ENCODE measurements at regions not wholly inside any gene's neighbourhood (a gene's known extent, or its start where the extent isn't known, plus 50 kb on each side); places are given as distances from the start of the nearest gene placed in this dataset.

DNA sequence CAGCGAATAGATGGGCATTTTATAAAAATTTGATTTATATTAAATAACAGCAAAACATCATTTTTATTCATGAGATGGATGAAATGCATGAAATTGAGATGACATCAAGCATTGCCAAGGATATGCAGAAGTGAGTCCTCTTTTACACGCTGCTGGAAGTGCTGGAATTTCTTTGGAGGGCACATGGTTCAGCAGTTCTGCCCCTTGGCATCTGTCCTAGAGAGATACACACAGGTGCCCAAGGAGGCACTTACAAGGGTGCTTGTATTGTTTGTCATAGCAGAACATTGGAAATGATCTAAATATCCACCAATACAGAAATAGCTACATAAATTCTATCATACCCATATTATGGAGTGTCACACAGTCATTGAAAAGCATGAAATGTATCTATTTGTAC lies 441.1 kb upstream of the TMPO start:
- DNase-seq, result no peak

GRCh38 chr12:98084391-98084790 lies 431.0 kb upstream of the TMPO start:
- no peak for DNase-seq

DNA sequence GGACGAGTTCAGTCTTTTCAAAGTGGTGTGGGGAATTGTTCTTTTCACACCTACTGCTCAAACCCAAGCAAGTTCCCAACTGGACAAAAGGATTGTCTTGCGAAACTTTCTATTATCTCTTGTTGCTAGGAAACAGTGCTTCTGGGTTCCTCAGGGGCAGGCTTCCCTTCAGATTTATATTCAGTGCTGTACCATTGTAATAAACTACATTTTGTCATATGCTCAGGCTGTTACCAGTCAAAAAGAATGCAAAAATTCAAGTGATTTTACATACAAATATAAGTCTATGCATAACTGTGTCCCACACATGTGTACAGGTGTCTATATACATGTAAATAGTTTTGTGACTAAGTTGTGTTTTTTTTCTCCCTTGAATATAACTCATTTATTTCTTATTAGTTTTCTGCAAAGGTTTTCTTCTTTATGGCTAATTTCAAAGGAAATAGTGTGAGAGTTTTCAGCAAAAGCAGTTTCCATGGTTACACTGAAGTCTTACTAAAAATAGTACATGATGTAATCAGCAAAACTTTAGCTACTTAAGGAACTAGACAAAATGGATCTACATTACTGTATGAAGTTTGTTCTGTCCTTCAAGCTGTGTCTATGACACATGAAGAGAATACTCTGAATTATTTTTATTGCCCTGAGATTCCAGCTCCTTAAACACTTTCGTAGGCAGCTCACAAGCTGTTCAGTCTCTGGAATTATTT lies 430.2 kb upstream of the TMPO start:
- no peak for DNase-seq

GRCh38 chr12:98090731-98091130 lies 424.7 kb upstream of the TMPO start:
- DNase-seq, result no peak

GRCh38 chr12:98096436-98096835 lies 419.0 kb upstream of the TMPO start:
- DNase-seq, result no peak

DNA sequence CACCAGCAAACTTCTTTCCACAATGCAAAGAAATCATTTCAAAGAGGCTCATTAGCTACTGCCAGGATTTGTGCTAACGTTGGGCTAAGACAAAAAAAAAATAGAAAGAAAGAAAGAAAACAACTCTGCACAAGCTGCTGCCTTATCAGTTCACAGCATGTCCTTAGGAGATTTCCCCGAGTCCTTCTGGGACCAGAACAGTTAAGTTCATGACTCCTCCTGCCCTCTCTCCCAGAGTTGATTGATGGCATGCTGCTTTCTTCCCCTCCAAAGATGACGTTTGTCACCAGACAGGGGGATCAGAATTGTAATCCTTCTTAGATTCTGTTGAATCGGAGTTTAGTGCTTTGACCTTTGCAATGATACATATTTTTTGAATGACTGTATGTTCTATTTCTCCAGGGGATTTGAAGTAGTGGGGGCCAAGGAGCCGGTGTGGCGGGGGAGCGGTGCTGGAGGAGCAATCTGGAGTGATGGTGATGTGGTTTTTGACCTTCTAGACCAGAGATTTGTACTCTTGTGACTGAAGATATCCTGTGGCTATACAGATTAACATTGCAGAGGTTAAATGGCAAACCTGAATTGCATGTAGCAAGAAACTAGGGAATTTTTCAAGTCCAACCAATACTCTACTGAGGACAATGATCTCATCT lies 409.2 kb upstream of the TMPO start:
- DNase-seq, result no peak

DNA sequence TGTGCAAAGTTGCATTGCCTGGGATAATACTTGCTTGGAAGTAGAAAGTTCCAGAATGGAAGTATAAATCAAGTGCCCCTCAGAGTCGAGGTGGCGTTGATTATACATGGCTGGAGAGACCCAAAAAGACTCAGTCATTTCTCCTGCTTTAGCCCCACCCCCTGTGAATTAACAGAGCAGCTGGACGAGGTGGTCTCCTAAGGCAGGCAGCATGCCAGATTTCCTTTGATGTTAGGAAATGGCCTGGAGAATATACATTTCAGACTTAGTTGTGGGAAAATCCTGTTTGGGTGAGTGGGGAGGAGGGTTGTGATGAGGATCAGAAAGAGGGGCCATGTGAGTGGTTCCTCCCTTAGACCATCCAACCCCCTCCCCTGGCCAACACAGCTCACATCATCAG lies 406.1 kb upstream of the TMPO start:
- no peak for DNase-seq

DNA sequence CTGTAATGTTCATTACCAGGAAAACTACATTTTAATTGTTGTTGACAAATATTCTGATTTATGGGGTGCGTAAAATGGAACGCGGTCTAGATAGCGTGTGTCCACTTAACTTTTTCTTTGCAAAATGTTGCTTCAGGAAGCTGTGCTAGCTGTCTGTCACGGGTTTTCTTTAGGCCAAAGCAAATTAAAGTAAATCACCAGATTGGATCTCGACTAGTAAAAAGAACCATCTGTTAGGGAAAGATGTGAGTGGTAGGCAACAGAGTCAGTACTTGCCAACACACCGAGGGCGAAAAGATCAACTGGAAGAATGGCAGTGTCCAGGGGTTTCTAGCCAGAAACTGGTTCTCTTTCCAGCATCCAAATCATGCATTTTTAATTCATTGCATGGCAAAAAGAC lies 404.9 kb upstream of the TMPO start:
- DNase-seq, result no peak

DNA sequence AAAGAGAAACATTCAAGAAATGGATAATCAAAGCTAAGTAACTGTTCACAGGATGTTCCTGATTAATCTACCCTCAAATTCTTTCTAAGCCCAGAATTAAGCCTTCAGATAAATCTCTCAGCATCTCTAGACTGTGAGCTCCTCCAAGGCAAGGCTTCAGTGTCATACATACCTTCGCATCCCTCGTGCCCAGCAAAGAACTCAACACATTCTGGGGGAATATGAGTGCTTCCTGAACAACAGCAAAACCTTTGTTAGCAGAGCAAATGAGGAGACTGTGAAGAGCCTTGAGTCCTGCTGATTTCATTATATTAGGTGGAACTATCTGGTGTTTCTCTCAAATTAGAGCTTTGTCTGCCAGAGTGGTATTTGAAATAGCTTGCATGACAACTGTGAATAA lies 401.8 kb upstream of the TMPO start:
- DNase-seq, result no peak

DNA sequence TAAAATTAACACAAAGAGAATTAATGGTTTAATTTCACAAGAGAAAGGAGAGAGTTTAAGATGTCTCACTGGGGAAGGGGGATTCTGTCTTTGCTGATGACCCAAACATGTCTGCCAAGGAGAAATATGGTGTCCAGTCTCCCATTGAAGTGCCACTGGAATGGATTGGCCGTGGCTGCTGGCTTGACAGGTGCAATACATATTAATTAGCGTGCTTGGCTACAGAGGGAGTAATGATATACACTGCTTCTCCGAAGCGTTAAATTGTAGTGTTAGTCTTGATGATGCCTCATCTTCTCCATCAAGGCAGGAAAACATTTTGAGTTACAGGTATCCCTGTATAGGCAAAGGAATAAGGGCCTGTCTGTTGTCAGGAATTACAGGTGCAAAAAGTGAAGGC lies 393.4 kb upstream of the TMPO start:
- no peak for DNase-seq

GRCh38 chr12:98123021-98123461 lies 392.3 kb upstream of the TMPO start:
- DNase-seq, result no peak

GRCh38 chr12:98126637-98127335 lies 388.6 kb upstream of the TMPO start:
- no peak for DNase-seq

DNA sequence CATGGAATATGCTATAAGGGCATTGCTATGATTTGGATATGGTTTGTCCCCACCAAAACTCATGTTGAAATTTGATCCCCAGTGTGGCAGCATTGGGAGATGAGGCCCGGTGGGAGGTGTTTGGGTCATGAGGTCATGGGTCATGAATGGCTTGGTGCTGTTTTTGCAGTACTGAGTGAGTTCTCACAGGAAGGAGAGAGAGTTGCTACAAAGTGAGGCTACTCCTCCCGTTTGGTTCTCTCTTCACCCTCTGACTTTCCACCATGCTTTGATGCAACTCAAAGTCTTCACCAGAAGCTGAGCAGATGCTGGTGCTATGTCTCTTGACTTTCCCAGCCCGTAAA lies 388.1 kb upstream of the TMPO start:
- no peak for DNase-seq

DNA sequence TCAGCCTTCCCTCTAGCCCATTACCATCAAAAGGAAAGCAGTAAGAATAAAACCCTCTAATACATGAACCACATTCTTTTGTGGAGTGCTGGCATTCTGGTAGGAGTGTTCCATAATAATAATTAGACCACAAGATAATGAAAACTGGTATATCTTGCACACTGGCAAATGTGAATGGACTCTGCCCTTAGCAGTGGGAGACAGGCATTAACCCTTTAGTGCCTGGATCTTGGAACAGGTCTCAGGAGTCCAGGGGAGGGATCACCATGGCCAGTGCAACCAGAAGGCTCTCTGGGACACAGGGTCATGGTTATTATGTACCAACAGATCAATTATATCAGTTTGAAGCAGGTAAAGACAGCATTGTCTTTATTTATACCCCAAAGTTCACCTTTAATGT lies 387.5 kb upstream of the TMPO start:
- DNase-seq, result no peak

GRCh38 chr12:98136544-98136943 lies 378.8 kb upstream of the TMPO start:
- DNase-seq, result no peak

GRCh38 chr12:98137278-98137677 lies 378.1 kb upstream of the TMPO start:
- no peak for DNase-seq

- DNase-seq, result no peak
These were observed 370.4 kb upstream of the TMPO start for GRCh38 chr12:98144953-98145352.

GRCh38 chr12:98146043-98146442 lies 369.3 kb upstream of the TMPO start:
- DNase-seq, result no peak

DNA sequence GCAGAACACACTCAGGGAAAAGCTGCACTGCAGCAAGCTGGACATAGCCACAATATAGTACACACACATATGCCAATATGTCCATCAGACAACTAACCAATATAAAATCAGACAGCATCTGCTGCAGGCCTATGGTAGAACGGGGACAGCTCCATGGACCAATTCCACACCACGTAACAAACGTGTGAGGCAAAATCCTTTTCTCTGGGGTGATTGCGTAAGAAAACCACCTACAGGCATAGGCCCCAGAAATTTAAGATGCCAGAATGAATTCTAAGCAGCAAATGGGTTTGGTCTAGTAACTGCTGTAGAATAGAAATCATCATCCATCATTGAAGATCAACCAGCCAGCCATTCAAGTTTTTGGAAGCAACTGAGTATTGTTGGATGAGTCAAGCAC lies 368.9 kb upstream of the TMPO start:
- DNase-seq, result no peak

DNA sequence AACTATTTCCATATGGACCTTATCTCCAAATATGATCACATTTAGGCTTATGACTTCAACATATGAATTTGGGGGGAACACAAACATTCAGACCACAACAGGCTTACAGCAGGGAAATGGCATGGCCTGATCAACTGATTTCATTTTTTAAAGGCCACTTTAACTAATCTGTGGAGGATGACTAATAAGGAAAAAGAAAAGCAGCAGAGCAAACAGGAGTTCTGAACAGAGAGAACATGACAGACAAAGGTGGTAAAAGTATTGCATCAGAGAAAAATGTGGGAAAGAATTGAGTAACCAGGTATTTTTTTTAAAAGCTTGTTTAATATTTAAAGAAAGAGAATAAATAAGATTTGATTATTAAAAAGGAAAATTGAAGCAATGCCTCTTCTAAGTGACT lies 366.1 kb upstream of the TMPO start:
- no peak for DNase-seq

GRCh38 chr12:98149691-98150210 lies 365.6 kb upstream of the TMPO start:
- DNase-seq, result no peak

GRCh38 chr12:98151105-98151590 lies 364.2 kb upstream of the TMPO start:
- DNase-seq, result no peak

DNA sequence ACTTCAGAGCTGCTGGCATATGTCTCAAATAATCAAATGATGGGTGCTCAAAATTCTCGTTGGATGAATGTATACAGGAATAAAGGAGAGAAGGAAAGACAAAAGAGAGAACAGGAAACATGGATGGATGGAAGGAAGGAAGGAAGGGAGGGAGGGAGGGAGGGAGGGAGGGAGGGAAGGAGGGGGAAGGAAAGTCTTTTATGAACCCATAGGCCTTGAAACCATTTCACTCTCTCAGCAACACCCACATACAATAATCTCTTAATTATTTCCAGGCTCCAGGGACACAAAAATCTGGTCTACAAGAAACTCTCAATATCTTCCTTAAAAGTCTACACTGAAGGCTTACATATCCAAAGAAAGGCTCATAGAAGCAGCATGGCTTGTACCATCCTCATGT lies 363.4 kb upstream of the TMPO start:
- DNase-seq, result no peak

DNA sequence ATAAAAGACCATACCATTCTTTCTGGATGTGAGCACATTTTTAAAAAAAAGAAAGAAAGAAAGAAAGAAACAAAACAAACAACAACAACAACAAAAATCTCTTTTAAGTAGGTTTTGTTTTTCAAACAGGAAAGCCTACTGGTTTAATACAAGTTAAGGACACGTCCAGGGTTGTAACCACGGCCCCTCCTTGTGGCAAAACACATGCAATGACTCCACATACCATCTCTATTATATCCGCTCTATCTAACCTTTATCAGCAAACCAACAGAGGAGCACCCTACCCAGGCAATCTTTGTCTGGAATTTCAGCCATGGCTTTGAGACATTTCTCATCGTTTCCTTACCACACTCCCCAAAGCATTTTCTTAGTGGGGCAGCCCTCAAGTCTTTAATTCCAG lies 360.5 kb upstream of the TMPO start:
- no peak for DNase-seq

All from inflammatory macrophage treated with lipopolysaccharide for 4 hours (primary cell).